Osteoblast (primary cell): ENCODE measurements at regions not wholly inside any gene's neighbourhood (a gene's known extent, or its start where the extent isn't known, plus 50 kb on each side); places are given as distances from the start of the nearest gene placed in this dataset.
A peak's percentile ranks its signal among the peaks of the same experiment; 100 is the strongest.

Experiments used
- DNase-seq: peaks from one replicate; pipeline ENCODE4 v3.0.0; 2011; ENCODE audit warnings: low spot score, mixed read lengths; ENCODE audit not compliant: insufficient read length; ENCODE audit errors: missing footprints
- H2AFZ ChIP-seq: 2 replicates; pipeline ENCODE4 v1.6.0; 2011; ENCODE audit warnings: mild to moderate bottlenecking, low read length
- H3K27ac ChIP-seq: 2 replicates; pipeline ENCODE4 v1.5.1; 2011; ENCODE audit warnings: mild to moderate bottlenecking, low read depth, low read length, moderate library complexity
- H3K27me3 ChIP-seq: 2 replicates; pipeline ENCODE4 v1.6.0; 2012; ENCODE audit warnings: mild to moderate bottlenecking, control low read depth, inconsistent platforms, low read length, moderate library complexity; ENCODE audit not compliant: insufficient read depth
- H3K36me3 ChIP-seq: 2 replicates; pipeline ENCODE4 v1.5.1; 2011; ENCODE audit warnings: mild to moderate bottlenecking, low read length, control low read depth, moderate library complexity; ENCODE audit not compliant: insufficient read depth
- H3K4me1 ChIP-seq: 2 replicates; pipeline ENCODE4 v1.5.1; 2011; ENCODE audit warnings: mild to moderate bottlenecking, low read length, control low read depth, moderate library complexity; ENCODE audit not compliant: insufficient read depth
- H3K4me2 ChIP-seq: 2 replicates; pipeline ENCODE4 v1.6.0; 2011; ENCODE audit warnings: mild to moderate bottlenecking, low read length; ENCODE audit not compliant: insufficient read depth
- H3K4me3 ChIP-seq: fragments of 200-600 bp; sonication (generic); 3 replicates; pipeline ENCODE4 v1.5.1; 2012; ENCODE audit warnings: mild to moderate bottlenecking, low read length, inconsistent platforms; ENCODE audit not compliant: insufficient read depth
- H3K79me2 ChIP-seq: 2 replicates; pipeline ENCODE4 v1.6.0; 2012; ENCODE audit warnings: mild to moderate bottlenecking, low read length, control low read depth, inconsistent platforms; ENCODE audit not compliant: insufficient read depth
- H3K9me3 ChIP-seq: 2 replicates; pipeline ENCODE4 v1.5.1; 2011; ENCODE audit warnings: low read depth, low read length, control low read depth
- H4K20me1 ChIP-seq: 2 replicates; pipeline ENCODE4 v1.6.0; 2012; ENCODE audit warnings: mild to moderate bottlenecking, low read length, control low read depth; ENCODE audit not compliant: insufficient read depth
- CTCF ChIP-seq: IDR thresholded peaks from 2 replicates; pipeline ENCODE4 v1.5.1; 2011; ENCODE audit warnings: mild to moderate bottlenecking, low read depth, low read length, moderate library complexity; ENCODE audit errors: extremely low read depth

- Histone ChIP-seq H3K9me3 (no peaks in the 10 kb centered on the region), H3K36me3 (no peaks in the 10 kb centered on the region)
- DNase-seq, result no peak
Measured at GRCh38 chr11:71108013-71108865, 144.1 kb downstream of the SHANK2 start.

DNA sequence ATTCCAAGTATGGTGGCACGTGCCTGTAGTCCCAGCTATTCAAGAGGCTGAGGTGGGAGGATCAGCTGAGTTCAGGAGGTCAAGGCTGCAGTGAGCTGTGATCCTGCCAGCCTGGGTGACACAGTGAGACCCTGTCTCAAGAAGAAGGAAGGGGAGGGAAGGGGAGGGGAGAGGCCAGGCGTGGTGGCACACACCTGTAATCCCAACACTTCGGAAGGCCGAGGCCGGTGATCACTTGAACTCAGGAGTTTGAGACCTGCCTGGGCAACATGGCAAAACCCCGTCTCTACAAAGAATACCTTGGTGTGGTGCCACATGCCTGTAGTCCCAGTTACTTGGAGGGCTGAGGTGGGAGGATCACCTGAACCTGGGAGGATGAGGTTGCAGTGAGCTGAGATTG is 145.7 kb downstream of the SHANK2 start:
- Histone ChIP-seq H3K4me2 (no peak overlapping the region), H3K4me3 (no peak overlapping the region), H3K36me3 (no peaks in the 10 kb centered on the region), H3K79me2 (no peaks in the 10 kb centered on the region), H3K9me3 (no peaks in the 10 kb centered on the region), H3K27ac (no peak overlapping the region), H3K27me3 (peaks cover 4% of the 10 kb centered on the region), H2AFZ (no peak overlapping the region), H4K20me1 (no peaks in the 10 kb centered on the region), H3K4me1 (peaks cover 7% of the 10 kb centered on the region)
- no peak for TF ChIP-seq CTCF
- DNase-seq, result no peak

More at GRCh38 chr11:71108013-71108865, 144.1 kb downstream of the SHANK2 start:
- H3K27ac ChIP-seq, result no peak overlapping the region
- H3K4me1 ChIP-seq, result peaks cover under 1% of the 10 kb centered on the region
- H2AFZ ChIP-seq, result no peak overlapping the region
- H3K4me2 ChIP-seq, result no peak overlapping the region
- H3K27me3 ChIP-seq, result peaks cover 5% of the 10 kb centered on the region
- H3K79me2 ChIP-seq, result no peaks in the 10 kb centered on the region
- H4K20me1 ChIP-seq, result no peaks in the 10 kb centered on the region
- TF ChIP-seq CTCF, result no peak
- H3K4me3 ChIP-seq, result no peak overlapping the region

DNA sequence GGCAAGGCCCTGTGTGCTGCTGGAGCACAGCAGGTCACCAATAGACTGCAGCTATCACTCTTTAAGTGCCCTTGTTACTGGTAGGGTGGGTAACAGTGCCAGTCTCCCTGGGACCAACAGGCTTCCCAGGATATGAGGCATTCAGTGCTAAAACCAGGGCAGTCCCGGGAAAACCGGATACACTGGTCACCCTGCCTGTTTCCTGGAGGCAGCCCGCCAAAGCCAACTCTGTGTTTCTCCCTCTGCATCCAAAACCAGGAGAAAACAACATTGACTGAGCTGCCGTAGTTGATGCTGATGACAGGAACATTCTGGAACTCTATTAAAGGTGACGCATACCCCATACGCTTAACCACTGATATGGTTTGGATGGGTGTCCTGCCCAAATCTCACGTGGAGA is 149.1 kb downstream of the SHANK2 start:
- Histone ChIP-seq H2AFZ (peak overlapping the region; percentile 62), H3K4me3 (no peak overlapping the region), H4K20me1 (no peaks in the 10 kb centered on the region), H3K27me3 (no peaks in the 10 kb centered on the region), H3K4me2 (peak overlapping the region; percentile 36), H3K27ac (peak overlapping the region; percentile 33), H3K4me1 (peaks cover 7% of the 10 kb centered on the region), H3K9me3 (no peaks in the 10 kb centered on the region), H3K79me2 (no peaks in the 10 kb centered on the region), H3K36me3 (no peaks in the 10 kb centered on the region)
- no peak for TF ChIP-seq CTCF
- peak; percentile 96 for DNase-seq

DNA sequence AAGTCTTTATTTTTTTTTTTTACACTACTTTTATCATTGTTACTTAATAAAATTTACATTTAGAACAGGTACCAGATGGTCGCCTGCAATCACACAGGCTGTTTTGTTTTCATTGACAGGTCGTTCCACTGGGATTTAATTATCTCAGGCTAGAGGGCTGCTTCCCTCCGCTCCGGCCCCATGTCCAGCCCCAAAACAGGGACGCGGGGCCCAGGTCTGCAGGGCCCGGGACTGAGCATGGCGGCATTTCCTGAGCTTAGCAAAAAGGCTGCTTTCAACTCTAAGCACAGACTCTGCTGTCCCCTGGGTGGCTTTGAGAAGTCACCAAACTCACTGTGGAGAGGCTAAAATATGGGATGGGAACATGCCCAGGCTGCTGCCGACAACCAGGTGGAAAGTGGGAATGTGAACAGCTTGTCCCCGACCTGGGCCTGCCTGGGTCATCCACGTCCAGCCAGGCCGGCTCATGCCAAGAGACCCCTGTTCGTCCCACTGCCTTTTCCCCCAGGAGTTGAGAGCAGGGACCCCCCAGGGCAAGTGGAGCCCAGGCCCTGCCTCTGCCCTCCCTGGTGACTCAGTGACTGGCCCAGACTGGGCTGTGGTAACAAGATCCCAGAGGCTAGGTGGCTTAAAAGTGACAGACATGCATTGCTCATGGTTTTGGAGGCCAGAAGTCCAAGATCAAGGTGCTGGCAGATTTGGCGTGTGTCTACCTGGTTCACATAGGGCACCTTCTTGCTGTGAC is 150.0 kb downstream of the SHANK2 start:
- Histone ChIP-seq H3K4me3 (no peak overlapping the region), H4K20me1 (no peaks in the 10 kb centered on the region), H3K36me3 (no peaks in the 10 kb centered on the region), H3K27ac (no peak overlapping the region), H3K79me2 (no peaks in the 10 kb centered on the region), H3K4me1 (peaks cover 7% of the 10 kb centered on the region), H3K9me3 (no peaks in the 10 kb centered on the region), H3K27me3 (no peaks in the 10 kb centered on the region), H2AFZ (no peak overlapping the region), H3K4me2 (no peak overlapping the region)
- TF ChIP-seq CTCF, result no peak
- DNase-seq, result no peak
